AG09319 (cell line): ENCODE measurements at regions not wholly inside any gene's neighbourhood (a gene's known extent, or its start where the extent isn't known, plus 50 kb on each side); places are given as distances from the start of the nearest gene placed in this dataset.
"Not testable (repeated sequence)": the region's sequence is repeated elsewhere in the genome, so short reads cannot be mapped to it uniquely, and the experiment has no call there.

ENCODE experiments used
- DNase-seq: peaks from one replicate; pipeline ENCODE4 v3.0.0-alpha.2; 2010; ENCODE audit warnings: low read depth; ENCODE audit errors: extremely low read depth
- CTCF ChIP-seq: IDR thresholded peaks from 2 replicates; pipeline ENCODE4 v1.5.1; 2011; ENCODE audit warnings: low read depth, mild to moderate bottlenecking, inconsistent platforms, low read length, moderate library complexity

GRCh38 chr18:38663270-38663669 lies 1097.7 kb upstream of the CELF4 start:
- TF ChIP-seq CTCF = no peak
- no peak for DNase-seq

- TF ChIP-seq CTCF = no peak
- DNase-seq = no peak
These were observed 1089.3 kb upstream of the CELF4 start for GRCh38 chr18:38654946-38655345.

GRCh38 chr18:38651736-38652135 lies 1086.1 kb upstream of the CELF4 start:
- no peak for TF ChIP-seq CTCF
- no peak for DNase-seq

GRCh38 chr18:38648179-38648578 lies 1082.6 kb upstream of the CELF4 start:
- TF ChIP-seq CTCF = no peak
- no peak for DNase-seq

- no peak for TF ChIP-seq CTCF
- no peak for DNase-seq
These were observed 1080.7 kb upstream of the CELF4 start for GRCh38 chr18:38646296-38646695.

GRCh38 chr18:38644875-38645641 lies 1079.5 kb upstream of the CELF4 start:
- no peak for TF ChIP-seq CTCF
- DNase-seq = no peak

- no peak for TF ChIP-seq CTCF
- no peak for DNase-seq
These were observed 1077.1 kb upstream of the CELF4 start for GRCh38 chr18:38642711-38643110.

- DNase-seq = not testable (repeated sequence)
These were observed 1074.1 kb upstream of the CELF4 start for GRCh38 chr18:38639700-38640099.
